ENCODE measurements at regions not wholly inside any gene's neighbourhood (a gene's known extent, or its start where the extent isn't known, plus 50 kb on each side); places are given as distances from the start of the nearest gene placed in this dataset. TPM values are rescaled to one million over a fixed set of nuclear protein-coding genes. Genes with fewer than 3 reads are reported as not detected.

GRCh38 chr11:30174265-30175020 is 56.4 kb upstream of the FSHB start (continued):
- no peak for TF ChIP-seq ZNF462 (CRISPR knock-in tag; IDR thresholded peaks at IDR 0.05)
- no peak for TF ChIP-seq EZH2phosphoT487 (IDR thresholded peaks at IDR 0.05; ENCODE audit: unreplicated experiment)
- no peak for TF ChIP-seq EZH2 (IDR thresholded peaks at IDR 0.05; ENCODE audit: low read depth, unreplicated experiment)
- no peak for TF ChIP-seq ZNF331 (CRISPR knock-in tag; IDR thresholded peaks at IDR 0.05; ENCODE audit: low read depth)
- no peak for TF ChIP-seq STAT1 (IDR thresholded peaks at IDR 0.05; ENCODE audit: unreplicated experiment)
- no peak for TF ChIP-seq ZNF114 (CRISPR knock-in tag; IDR thresholded peaks at IDR 0.05)

Small RNA genes in the stretch of these regions (small RNA-seq; reads per million reads assigned to genes)
- gene AL358944.1 (ENCODE audit: low replicate concordance): not detected

All from GM23338 (cell line).